Stimulated activated CD8-positive, alpha-beta memory T cell treated with anti-CD3 and anti-CD28 coated beads, Interleukin-15, amount 100 ng/mL, for 1 hour (primary cell): ENCODE measurements at regions not wholly inside any gene's neighbourhood (a gene's known extent, or its start where the extent isn't known, plus 50 kb on each side); places are given as distances from the start of the nearest gene placed in this dataset.

ENCODE experiments used
- DNase-seq: peaks from one replicate; pipeline ENCODE4 v3.0.0-alpha.2; 2020; ENCODE audit warnings: low read depth

DNA sequence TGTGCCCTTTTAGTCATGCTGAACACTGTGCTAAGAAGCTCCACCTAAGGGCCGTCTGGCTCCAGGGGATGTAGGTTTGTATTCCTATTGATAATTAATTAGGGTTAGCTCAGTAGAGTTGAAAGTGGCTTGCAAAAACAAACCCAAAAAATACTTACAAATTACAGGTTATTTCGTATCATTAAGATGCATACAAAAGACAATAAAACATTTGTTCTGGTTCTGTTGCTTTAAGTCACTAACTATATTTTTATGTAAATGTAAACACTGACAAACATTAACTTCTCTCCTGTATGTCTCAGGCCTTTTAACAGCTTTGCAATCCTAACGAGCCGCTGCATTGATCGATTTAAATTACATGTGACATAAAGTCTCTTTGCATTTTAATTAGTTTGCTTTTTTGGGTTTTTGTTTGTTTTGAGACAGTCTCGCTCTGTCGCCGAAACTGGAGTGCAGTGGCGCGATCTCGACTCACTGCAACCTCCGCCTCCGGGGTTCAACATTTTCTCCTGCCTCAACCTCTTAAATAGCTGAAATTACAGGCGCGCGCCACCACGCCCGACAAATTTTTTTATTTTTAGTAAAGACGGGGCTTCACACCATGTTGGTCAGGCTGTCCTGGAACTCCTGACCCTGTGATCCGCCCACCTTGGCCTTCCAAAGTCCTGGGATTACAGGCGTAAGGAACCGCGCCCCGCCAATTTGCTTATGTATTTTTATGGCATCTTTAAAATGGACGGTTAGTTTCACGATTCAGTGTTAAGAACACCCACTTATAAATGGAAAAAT, 110.9 kb downstream of the HFE start:
- no peak for DNase-seq

DNA sequence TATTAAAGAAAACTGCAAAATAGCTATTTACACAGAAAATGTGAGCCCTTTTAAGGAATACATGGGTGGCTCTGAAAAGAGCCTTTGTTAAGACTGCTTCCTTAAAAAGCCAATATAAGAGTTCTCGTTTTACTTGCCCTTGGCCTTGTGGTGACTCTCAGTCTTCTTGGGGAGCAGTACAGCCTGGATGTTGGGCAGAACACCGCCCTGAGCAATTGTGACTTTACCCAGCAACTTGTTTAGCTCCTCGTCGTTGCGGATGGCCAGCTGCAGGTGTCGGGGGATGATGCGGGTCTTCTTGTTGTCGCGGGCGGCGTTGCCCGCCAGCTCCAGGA, 111.5 kb downstream of the HFE start:
- DNase-seq = no peak

DNA sequence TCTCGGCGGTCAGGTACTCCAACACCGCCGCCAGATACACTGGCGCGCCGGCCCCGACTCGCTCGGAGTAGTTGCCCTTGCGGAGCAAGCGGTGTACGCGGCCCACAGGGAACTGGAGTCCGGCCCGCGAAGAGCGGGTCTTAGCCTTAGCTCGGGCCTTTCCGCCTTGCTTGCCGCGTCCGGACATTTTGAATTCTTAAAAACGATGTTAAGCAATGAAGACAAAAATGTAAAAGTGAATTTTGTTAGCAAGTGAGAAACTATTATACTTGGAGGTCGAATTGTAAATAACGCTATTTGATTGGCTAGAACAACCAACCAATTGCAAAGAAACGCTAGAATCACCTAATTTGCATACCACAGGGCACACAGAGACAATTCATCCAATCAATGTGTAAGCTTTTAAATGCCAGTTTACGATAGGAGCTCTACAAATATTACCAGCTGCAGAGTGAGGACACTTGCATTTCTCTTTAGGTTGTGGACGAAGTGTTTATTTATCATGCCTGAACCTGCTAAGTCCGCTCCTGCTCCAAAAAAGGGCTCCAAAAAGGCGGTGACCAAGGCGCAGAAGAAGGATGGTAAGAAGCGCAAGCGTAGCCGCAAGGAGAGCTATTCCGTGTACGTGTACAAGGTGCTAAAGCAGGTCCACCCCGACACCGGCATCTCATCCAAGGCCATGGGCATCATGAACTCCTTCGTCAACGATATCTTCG, 112.0 kb downstream of the HFE start:
- no peak for DNase-seq

- no peak for DNase-seq
Measured at GRCh38 chr6:26199773-26200764, 112.8 kb downstream of the HFE start.

DNA sequence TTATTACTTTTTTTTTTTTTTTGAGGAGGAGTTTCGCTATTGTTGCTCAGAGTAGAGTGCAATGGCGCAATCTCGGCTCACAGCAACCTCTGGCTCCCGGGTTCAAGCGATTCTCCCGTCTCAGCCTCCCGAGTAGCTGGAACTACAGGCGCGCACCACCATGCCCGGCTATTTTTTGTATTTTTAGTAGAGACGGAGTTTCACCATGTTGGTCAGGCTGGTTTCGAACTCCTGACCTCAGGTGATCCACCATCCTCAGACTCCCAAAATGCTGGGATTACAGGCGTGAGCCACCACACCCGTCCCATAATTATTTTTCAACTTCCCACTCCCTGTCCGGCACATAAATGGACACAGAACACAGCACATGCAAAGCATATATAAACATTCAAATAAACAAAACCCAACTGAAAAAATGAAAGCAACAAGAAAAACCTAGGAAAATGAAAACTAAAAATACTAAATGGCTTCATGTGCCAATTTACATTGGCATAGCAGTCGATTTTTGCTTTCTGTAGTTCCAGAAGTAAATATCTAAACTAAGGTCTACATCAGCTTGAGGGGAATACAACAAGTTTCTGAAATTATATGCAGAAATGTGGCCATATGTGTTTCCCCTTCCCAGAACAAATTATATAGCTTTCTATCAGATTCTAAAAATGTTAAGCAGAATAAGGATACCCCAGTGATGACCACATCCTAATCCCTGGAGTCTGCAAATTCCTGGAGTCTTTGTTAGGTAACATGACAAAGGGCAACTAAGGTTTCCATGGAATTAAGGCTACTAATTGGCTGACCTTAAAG, 113.9 kb downstream of the HFE start:
- no peak for DNase-seq

DNA sequence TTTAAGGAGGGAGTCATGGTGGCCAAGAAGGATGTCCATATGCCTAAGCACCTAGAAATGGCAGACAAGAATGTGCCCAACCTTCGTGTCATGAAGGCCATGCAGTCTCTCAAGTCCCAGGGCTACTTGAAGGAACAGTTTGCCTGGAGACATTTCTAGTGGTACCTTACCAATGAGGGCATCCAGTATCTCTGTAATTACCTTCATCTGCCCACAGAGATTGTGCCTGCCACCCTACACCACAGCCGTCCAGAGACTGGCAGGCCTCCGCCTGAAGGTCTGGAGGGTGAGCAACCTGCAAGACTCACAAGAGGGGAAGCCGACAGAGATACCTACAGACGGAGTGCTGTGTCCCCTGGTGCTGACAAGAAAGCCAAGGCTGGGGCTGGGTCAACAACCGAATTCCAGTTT, 115.0 kb downstream of the HFE start:
- no peak for DNase-seq

- DNase-seq = no peak
Measured at GRCh38 chr6:26202811-26203583, 115.8 kb downstream of the HFE start.

DNA sequence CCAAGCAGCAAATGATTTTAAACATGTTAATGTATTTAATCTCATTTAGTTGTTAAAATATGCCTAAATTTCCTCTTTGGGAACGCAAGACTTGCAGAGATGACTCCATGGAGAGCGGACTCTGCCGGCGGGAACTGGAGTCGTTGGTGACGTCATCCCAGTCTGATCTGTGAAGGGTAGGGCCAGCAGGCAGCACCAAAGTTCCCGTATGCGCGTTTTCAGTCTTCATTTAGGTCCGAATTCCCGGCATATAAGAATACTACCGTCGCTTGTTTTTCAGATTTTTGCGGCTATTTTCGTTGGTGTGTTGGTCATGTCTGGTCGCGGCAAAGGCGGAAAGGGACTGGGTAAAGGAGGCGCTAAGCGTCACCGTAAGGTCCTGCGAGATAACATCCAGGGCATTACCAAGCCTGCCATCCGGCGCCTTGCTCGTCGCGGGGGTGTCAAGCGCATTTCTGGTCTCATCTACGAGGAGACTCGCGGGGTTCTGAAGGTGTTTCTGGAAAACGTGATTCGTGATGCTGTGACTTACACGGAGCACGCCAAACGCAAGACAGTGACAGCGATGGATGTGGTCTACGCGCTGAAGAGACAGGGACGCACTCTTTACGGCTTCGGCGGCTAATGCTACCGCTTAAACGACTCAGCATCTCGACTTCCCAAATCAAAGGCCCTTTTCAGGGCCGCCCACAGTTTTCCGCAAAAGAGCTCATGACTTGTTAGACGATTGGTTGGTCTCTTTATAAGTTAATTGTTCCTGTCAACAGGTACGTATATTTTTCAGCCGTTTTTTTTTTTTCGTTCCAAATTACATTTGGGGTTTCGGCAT, 117.3 kb downstream of the HFE start:
- DNase-seq = peak; percentile 67

DNA sequence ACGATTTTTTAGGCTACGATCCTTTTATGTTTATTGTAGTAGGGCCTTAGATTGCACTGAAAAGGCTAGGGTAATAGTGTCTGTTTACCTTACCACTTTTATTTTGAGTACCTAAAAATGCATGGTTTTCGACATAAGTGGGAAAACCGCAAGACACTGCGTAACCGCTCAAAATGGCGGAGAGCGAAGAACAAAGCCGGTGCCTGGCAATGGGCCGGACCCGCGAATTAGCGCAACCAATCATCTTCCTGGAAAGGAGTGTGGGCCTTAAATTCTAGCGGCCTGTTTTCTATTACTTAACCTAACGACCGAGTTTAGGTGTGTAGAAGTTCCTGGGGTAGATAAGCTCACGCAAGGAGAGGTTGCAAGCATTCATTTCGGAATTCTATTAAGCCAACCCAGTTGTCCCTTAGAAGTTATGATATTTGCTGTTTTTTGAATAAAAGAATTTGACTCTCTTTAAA, 118.0 kb downstream of the HFE start:
- no peak for DNase-seq

DNA sequence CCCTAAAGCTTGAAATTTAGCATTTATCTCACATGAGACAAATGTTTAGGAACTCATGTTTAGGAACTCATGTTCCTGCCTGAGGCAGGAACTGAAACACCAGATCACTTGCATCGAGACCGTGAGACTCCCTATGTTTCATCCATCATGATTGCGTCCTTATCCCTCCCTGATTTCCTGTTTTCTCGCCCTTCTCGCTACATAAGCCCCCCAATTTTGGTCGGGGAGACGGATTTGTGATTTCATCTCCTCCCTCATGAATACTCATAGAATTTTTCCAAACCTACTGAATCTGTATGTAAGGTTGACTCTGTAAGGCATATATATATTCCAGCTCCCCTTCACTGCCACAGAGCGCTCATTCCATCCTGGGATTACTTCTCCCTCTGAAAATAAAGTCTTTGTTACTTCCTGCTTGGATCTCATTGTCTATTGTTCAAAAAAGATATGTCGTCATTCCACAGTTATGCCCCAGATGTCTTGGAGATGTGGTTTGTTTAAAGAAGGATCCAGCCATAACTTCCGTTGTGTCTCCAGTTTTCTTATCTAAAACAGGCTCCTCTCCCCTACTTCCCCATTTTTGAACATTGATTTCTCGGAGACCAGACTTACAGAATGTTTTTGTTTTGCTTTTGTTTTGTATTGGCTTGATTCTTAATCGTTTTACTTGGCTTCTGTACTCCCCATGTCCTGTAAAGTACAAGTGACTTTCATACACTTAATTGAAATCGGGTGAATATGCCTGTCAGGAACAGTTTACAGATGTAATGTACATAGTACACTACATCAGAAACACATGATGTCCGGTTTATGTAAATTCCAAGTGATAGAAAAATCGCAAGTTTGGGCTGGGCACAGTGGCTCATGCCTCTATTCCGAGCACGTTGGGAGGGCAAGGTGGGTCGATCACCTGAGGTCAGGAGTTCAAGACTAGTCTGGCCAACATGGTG, 118.7 kb downstream of the HFE start:
- no peak for DNase-seq

GRCh38 chr6:26206868-26207801, 119.9 kb downstream of the HFE start:
- no peak for DNase-seq

DNA sequence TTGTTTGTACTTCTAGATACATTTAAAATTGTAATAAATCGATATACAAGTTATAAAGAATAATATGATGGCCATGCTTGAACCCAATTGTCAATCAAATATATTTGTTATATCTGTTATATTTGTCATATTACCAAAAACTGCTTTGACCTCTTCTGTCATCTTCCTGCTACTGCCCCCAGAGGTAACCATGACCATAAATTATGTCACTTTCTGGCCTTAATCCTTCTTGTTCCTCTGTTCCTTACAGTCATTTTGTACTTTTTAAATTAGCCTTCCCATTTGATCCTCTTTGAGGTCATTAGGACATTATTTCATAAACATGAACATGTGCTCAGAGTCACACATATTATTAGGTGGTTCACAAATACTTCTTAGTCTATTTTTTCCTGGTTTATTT, 124.7 kb downstream of the HFE start:
- DNase-seq = no peak

- no peak for DNase-seq
Measured at GRCh38 chr6:26213334-26214075, 126.3 kb downstream of the HFE start.

DNA sequence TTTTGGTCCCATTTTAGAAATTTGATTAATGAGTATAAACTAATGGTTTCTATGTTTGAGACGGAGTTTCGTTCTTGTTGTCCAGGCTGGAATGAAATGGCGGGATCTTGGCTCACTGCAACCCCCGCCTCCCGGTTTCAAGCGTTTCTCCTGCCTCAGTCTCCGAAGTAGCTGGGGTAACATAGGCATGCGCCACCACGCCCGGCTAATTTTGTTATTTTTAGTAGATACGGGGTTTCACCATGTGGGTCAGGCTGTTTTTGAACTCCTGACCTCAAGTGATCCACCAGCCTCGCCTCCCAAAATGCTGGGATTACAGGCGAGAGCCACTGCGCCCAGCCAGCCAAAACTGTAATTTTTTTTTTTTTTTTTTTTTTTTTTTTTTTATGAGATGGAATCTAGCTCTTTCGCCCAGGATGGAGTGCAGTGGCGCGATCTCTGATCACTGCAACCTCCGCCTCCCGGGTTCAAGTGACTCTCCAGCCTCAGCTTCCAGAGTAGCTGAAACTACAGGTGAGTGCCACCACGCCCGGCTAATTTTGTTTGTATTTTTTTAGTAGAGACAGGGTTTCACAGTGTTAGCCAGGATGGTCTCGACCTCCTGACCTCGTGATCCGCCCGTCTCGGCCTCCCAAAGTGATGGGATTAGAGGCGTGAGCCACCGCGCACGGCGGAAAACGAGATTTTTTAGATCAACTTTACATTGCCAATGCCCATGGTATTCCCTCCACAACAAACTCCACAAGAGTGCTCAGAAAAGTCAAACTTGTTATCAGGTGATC, 127.8 kb downstream of the HFE start:
- DNase-seq = no peak

DNA sequence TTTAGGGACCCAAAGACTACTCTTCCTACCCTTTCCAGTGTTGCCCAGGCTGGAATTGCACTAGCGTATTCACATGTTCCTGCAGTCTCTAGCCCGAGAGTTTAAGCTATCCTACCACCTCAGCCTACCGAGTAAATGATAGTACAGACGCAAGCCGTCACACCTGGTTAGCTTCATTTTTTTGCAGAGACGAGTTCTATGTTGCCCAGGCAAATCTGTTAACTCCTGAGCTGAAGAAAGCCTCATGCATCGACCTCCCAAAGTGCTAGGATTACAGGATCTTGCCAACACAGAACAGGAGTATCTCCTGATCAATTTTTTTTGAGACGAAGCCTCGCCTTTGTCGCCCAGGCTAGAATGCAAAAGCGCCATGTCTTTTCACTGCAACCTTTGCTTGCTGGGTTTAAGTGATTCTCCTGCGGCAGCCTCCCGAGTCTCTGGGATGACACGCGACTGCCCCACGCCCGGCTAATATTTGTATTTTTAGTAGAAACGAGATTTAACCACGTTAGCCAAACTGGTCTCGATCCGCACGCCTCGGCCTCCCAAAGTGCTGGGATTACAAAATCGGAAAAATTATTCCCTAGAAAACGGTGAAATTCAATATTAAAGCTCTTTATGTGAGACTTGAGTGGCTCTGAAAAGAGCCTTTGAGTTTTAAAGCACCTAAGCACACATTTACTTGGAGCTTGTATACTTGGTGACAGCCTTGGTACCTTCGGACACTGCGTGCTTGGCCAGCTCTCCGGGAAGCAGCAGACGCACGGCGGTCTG, 128.5 kb downstream of the HFE start:
- DNase-seq = no peak
